ENCODE measurements at regions not wholly inside any gene's neighbourhood (a gene's known extent, or its start where the extent isn't known, plus 50 kb on each side); places are given as distances from the start of the nearest gene placed in this dataset.

- Histone ChIP-seq H3K4me2 (no peak overlapping the region), H3F3A (ENCODE audit: insufficient read depth, low read depth) (no peaks in the 10 kb centered on the region), H3K79me2 (ENCODE audit: low read depth) (no peaks in the 10 kb centered on the region), H3K36me3 (ENCODE audit: low read depth) (no peaks in the 10 kb centered on the region), H2AFZ (no peak overlapping the region), H3K27me3 (ENCODE audit: insufficient read depth, low read depth) (0 out of 2 replicates have a peak, but pooled peaks cover 5% of the 10 kb centered on the region), H3K4me1 (replicated peaks; ENCODE audit: insufficient read depth) (no peaks in the 10 kb centered on the region), H4K20me1 (ENCODE audit: insufficient read depth) (no peaks in the 10 kb centered on the region), H3K4me3 (no peak overlapping the region), H3K27ac (no peak overlapping the region), H3K9me2 (ENCODE audit: insufficient read depth) (no peaks in the 10 kb centered on the region), H3K9me3 (ENCODE audit: insufficient read depth, low read depth) (no peaks in the 10 kb centered on the region)
- intact Hi-C loops (cut with micrococcal nuclease; ENCODE audit: unreplicated experiment), result no loop called here
- no peak for TF ChIP-seq EZH2 (IDR thresholded peaks at IDR 0.05; ENCODE audit: low read depth)
- TF ChIP-seq CTCF (conservative IDR thresholded peaks at IDR 0.05), result no peak
- ChIA-PET CTCF (no interaction called here), POLR2A (ENCODE audit: unreplicated experiment) (no interaction called here)
- no TSS peak for BruUV-seq (replicated peaks)
- no peak for DNase-seq
Measured at GRCh38 chr12:127888943-127889719, 377.8 kb upstream of the TMEM132C start.

- Histone ChIP-seq H3K27me3 (ENCODE audit: insufficient read depth, low read depth) (0 out of 2 replicates have a peak, but pooled peaks cover 5% of the 10 kb centered on the region), H3K27ac (no peak overlapping the region), H3K9me3 (ENCODE audit: insufficient read depth, low read depth) (no peaks in the 10 kb centered on the region), H3K4me2 (no peak overlapping the region), H2AFZ (no peak overlapping the region), H3K79me2 (ENCODE audit: low read depth) (no peaks in the 10 kb centered on the region), H3K4me3 (no peak overlapping the region), H3K36me3 (ENCODE audit: low read depth) (no peaks in the 10 kb centered on the region), H3K9me2 (ENCODE audit: insufficient read depth) (no peaks in the 10 kb centered on the region), H3F3A (ENCODE audit: insufficient read depth, low read depth) (no peaks in the 10 kb centered on the region), H3K4me1 (replicated peaks; ENCODE audit: insufficient read depth) (no peaks in the 10 kb centered on the region), H4K20me1 (ENCODE audit: insufficient read depth) (no peaks in the 10 kb centered on the region)
- ChIA-PET CTCF (no interaction called here), POLR2A (ENCODE audit: unreplicated experiment) (no interaction called here)
- BruUV-seq (replicated peaks), result no TSS peak
- intact Hi-C loops (cut with micrococcal nuclease; ENCODE audit: unreplicated experiment), result no loop called here
- no peak for DNase-seq
- TF ChIP-seq EZH2 (IDR thresholded peaks at IDR 0.05; ENCODE audit: low read depth) (no peak), CTCF (conservative IDR thresholded peaks at IDR 0.05) (peak; percentile 51; the same call in 1 of the 2 replicates)
Measured at GRCh38 chr12:127893895-127894609, 372.9 kb upstream of the TMEM132C start.

GRCh38 chr12:127896661-127897060 lies 370.3 kb upstream of the TMEM132C start:
- no peak for DNase-seq
- ChIA-PET CTCF (no interaction called here), POLR2A (ENCODE audit: unreplicated experiment) (no interaction called here)
- no peak overlapping the region for H2AFZ ChIP-seq
- H3K27me3 ChIP-seq (ENCODE audit: insufficient read depth, low read depth), result no peaks in the 10 kb centered on the region
- intact Hi-C loops (cut with micrococcal nuclease; ENCODE audit: unreplicated experiment), result no loop called here
- H3K4me1 ChIP-seq (replicated peaks; ENCODE audit: insufficient read depth), result no peaks in the 10 kb centered on the region
- no peak for TF ChIP-seq EZH2 (IDR thresholded peaks at IDR 0.05; ENCODE audit: low read depth)
- H3K27ac ChIP-seq, result no peak overlapping the region
- no peaks in the 10 kb centered on the region for H3K36me3 ChIP-seq (ENCODE audit: low read depth)
- no peak overlapping the region for H3K4me2 ChIP-seq
- no peaks in the 10 kb centered on the region for H4K20me1 ChIP-seq (ENCODE audit: insufficient read depth)
- no peak overlapping the region for H3K4me3 ChIP-seq
- BruUV-seq (replicated peaks), result no TSS peak
- H3K9me2 ChIP-seq (ENCODE audit: insufficient read depth), result no peaks in the 10 kb centered on the region
- H3K9me3 ChIP-seq (ENCODE audit: insufficient read depth, low read depth), result no peaks in the 10 kb centered on the region; the same call in 1 of the 2 replicates
- no peaks in the 10 kb centered on the region for H3F3A ChIP-seq (ENCODE audit: insufficient read depth, low read depth)
- no peaks in the 10 kb centered on the region for H3K79me2 ChIP-seq (ENCODE audit: low read depth)
